Ectodermal cell (in vitro differentiated cells): ENCODE measurements at regions not wholly inside any gene's neighbourhood (a gene's known extent, or its start where the extent isn't known, plus 50 kb on each side); places are given as distances from the start of the nearest gene placed in this dataset.

Experiments
- H3K27ac ChIP-seq: 2 replicates; pipeline ENCODE4 v1.7.0; 2013; ENCODE audit warnings: mild to moderate bottlenecking, low read depth, low read length; ENCODE audit not compliant: insufficient read depth, poor library complexity, severe bottlenecking
- H3K27me3 ChIP-seq: 2 replicates; pipeline ENCODE4 v1.7.0; 2013; ENCODE audit warnings: mild to moderate bottlenecking, low read length; ENCODE audit not compliant: insufficient read depth, control insufficient read depth, poor library complexity, severe bottlenecking
- H3K36me3 ChIP-seq: one replicate; pipeline ENCODE4 v1.7.0; 2013; ENCODE audit warnings: low read length; ENCODE audit not compliant: control insufficient read depth, insufficient read depth
- H3K4me1 ChIP-seq: one replicate; pipeline ENCODE4 v1.7.0; 2013; ENCODE audit warnings: low read length; ENCODE audit not compliant: control insufficient read depth, insufficient read depth
- H3K4me3 ChIP-seq: 2 replicates; pipeline ENCODE4 v1.7.0; 2013; ENCODE audit warnings: low read depth, low read length, control low read depth; ENCODE audit not compliant: insufficient read depth
- H3K9me3 ChIP-seq: 2 replicates; pipeline ENCODE4 v1.7.0; 2013; ENCODE audit warnings: mild to moderate bottlenecking, low read length, moderate library complexity; ENCODE audit not compliant: control insufficient read depth
- WGBS, 2 experiments: methylation state at CpG; one replicate each; pipeline ENCODE4 v1.1.7; 2013; ENCODE audit warnings: missing lambda C conversion rate in 2 of 2; 5-methylcytosine and 5-hydroxymethylcytosine counted together

GRCh38 chr2:120785228-120785966 is 49.7 kb downstream of the GLI2 start:
- H3K27ac ChIP-seq, result no peak overlapping the region
- peaks cover 47% of the 10 kb centered on the region for H3K4me1 ChIP-seq
- no peaks in the 10 kb centered on the region for H3K27me3 ChIP-seq
- H3K36me3 ChIP-seq, result no peaks in the 10 kb centered on the region
- WGBS, 2 experiments, result 82 to 86% methylated on average over 10 of the region's 10 CpGs
- no peaks in the 10 kb centered on the region for H3K9me3 ChIP-seq
- H3K4me3 ChIP-seq, result no peak overlapping the region

GRCh38 chr2:120786038-120786960 is 50.6 kb downstream of the GLI2 start:
- Histone ChIP-seq H3K4me1 (peaks cover 50% of the 10 kb centered on the region), H3K27me3 (no peaks in the 10 kb centered on the region), H3K27ac (no peak overlapping the region), H3K4me3 (no peak overlapping the region), H3K36me3 (no peaks in the 10 kb centered on the region), H3K9me3 (no peaks in the 10 kb centered on the region)
- 49 to 51% methylated on average over 13 of the region's 13 CpGs for WGBS, 2 experiments

DNA sequence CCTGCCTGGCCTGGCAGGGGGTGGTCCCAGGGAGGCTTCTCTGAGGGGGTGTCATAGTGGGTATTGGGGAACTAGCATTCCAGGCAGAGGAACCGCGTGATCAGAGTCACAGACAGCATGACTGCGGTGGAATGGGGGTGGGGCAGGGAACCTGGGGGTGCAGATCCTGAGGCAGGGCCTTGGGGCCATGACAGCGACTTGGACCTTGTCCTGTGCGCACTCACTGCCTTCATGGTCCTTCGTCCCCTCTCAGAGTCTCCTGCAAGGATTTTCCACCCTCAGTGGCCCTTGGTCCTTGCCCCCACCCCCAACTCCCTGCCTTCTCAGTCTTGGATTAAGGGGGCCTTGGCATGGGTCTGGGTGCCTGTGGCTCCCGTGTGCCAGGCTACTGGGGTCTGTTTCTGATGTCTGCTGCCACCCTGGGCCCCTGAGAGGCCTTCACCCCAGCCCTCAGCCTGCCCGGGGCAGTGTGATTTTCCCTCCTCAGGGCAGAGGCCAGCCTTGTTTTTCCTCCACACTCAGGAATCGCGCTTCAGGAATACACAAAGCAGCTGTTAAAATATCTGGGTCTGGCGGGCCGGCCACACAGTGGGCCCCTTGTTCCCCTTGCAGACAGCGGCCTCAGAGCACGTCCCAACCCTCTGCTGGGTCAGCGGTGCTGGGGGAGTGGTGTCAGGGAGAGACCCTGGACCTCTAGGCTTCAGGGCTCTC is 51.6 kb downstream of the GLI2 start:
- no peak overlapping the region for H3K27ac ChIP-seq
- H3K9me3 ChIP-seq, result no peaks in the 10 kb centered on the region
- H3K4me1 ChIP-seq, result peaks cover 50% of the 10 kb centered on the region
- no peak overlapping the region for H3K4me3 ChIP-seq
- no peaks in the 10 kb centered on the region for H3K27me3 ChIP-seq
- 78 to 81% methylated on average over 15 of the region's 15 CpGs for WGBS, 2 experiments
- H3K36me3 ChIP-seq, result no peaks in the 10 kb centered on the region

DNA sequence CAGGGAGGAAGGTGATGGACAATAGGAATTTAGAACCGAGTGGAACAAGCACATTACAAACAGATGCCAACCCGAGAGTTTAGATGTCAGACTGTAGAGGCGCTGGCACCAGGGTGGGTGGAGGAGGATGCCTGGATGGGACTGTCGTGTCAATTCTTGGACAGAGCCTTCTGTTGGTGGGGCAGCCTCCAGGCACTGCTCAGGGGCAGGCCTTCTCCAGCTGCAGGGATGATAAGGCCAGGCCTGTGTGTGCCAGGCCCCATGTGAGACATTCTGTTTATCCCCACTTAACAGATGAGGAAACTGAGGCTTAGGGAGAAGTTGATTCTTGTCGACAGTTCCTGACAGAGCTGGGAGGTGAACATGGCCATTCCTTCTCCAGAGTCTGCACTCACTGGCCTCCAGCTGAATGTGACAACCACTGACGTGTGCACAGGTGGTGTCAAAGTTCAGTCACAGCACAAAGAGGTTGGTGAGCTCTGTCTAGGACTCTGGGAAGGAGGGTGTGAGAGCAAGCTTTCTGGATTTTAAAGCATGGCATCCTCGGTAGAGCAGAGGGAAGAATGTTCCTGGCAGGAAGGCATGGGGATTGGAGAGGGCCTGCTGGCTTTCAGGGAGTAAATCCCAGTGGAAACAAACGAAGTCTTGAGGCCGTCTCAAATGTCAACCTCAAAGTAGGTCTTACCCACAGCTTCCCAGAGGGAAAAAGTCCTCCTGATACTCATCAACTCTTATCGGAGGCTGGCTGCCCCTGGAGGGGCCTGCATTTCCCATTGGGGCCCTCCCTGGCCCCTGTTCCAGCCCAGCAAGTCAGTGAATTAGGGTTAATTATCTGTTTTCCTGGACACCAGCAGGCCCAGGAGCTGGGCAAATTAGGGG is 52.4 kb downstream of the GLI2 start:
- Histone ChIP-seq H3K36me3 (no peaks in the 10 kb centered on the region), H3K4me1 (peaks cover 44% of the 10 kb centered on the region), H3K27me3 (no peaks in the 10 kb centered on the region), H3K27ac (no peak overlapping the region), H3K4me3 (no peak overlapping the region), H3K9me3 (no peaks in the 10 kb centered on the region)
- WGBS, 2 experiments, result 56 to 64% methylated on average over 10 of the region's 10 CpGs

- Histone ChIP-seq H3K9me3 (no peaks in the 10 kb centered on the region), H3K27ac (no peak overlapping the region), H3K27me3 (no peaks in the 10 kb centered on the region), H3K4me1 (peaks cover 32% of the 10 kb centered on the region), H3K36me3 (no peaks in the 10 kb centered on the region), H3K4me3 (no peak overlapping the region)
- WGBS, 2 experiments, result 91 to 93% methylated on average over 14 of the region's 14 CpGs
These were observed 55.7 kb downstream of the GLI2 start for GRCh38 chr2:120791243-120791961.

DNA sequence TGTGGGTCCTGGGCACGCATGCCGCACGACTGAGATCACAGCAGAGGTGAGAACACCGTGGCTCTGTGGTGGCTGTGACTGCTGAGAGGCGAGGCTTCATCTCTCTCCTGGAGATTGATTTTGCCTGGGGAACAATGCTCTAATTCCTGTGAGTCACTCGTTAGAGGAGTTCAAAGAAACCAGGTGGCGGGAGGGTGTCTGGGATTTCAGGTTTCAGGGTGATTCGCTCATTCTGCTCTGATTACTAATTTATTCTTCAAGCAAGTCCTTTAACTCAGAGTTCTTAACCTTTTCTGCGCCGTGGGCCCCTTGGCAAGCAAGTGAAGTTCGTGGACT is 56.3 kb downstream of the GLI2 start:
- no peaks in the 10 kb centered on the region for H3K9me3 ChIP-seq
- H3K27me3 ChIP-seq, result no peaks in the 10 kb centered on the region
- 83 to 84% methylated on average over 11 of the region's 11 CpGs for WGBS, 2 experiments
- H3K36me3 ChIP-seq, result no peaks in the 10 kb centered on the region
- H3K4me3 ChIP-seq, result no peak overlapping the region
- H3K27ac ChIP-seq, result no peak overlapping the region
- H3K4me1 ChIP-seq, result peaks cover 37% of the 10 kb centered on the region

DNA sequence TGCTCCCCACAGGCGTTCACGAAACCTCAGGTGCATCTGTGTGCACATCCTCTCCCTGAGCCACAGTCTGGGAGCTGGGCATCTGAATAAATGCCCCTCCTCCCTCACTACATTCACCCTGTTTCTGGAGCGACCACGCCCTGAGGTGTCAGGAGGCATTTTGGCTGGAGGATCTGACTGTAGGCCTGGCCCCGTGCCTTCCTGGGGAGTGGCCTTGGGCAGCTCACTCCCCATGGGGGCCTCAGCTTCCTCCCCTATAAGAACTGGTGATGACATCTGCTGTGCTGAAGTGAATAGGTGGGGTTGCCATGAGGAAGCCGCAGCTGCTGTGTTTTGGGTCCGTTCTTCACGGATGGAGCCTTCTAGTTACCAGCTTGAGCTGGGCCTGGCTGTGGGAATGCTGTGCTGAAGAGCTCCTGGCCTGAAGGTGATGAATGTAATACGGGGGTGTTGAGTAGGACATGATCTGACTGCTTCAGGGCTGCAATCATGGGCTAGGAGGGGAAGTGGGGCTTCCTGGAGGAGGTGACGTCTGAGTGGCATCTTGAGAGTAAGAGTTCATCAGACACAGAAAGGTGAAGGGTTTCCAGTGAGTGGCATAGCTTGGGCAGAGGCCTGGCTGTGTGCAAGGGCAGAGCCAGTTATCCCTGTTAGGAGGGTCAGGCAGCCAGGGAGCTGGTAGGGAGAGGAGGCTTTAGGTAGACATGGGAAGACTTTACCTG is 58.2 kb downstream of the GLI2 start:
- Histone ChIP-seq H3K4me3 (no peak overlapping the region), H3K9me3 (no peaks in the 10 kb centered on the region), H3K36me3 (no peaks in the 10 kb centered on the region), H3K27ac (no peak overlapping the region), H3K27me3 (no peaks in the 10 kb centered on the region), H3K4me1 (peaks cover 39% of the 10 kb centered on the region)
- WGBS, 2 experiments, result 91 to 93% methylated on average over 10 of the region's 10 CpGs

- WGBS, 2 experiments, result 92% methylated on average over 3 of the region's 3 CpGs
- Histone ChIP-seq H3K36me3 (no peaks in the 10 kb centered on the region), H3K4me1 (peaks cover 39% of the 10 kb centered on the region), H3K27me3 (no peaks in the 10 kb centered on the region), H3K27ac (no peak overlapping the region), H3K9me3 (no peaks in the 10 kb centered on the region), H3K4me3 (no peak overlapping the region)
These were observed 59.0 kb downstream of the GLI2 start for GRCh38 chr2:120794716-120795115.

DNA sequence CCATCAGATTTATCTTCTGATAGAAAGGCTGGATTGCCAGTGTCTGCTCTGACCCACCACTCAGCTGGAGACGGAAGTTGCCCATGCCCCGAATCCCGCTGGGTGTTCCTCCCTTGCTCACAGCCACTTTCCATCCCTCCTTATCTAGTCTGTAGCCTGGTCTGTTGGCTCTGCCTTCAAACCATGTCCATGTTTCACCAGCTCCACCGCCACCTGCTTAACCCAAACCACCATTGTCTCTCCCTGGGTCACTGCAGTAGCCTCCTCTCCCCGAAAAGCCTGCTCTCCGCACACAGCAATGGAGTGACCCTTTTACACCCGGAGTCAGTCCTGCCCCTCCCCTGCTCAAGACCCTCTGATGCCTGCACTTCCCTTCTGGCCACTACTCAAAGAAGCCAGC is 60.4 kb downstream of the GLI2 start:
- H3K4me1 ChIP-seq, result peaks cover 34% of the 10 kb centered on the region
- no peaks in the 10 kb centered on the region for H3K27me3 ChIP-seq
- H3K36me3 ChIP-seq, result no peaks in the 10 kb centered on the region
- H3K27ac ChIP-seq, result no peak overlapping the region
- 86 to 88% methylated on average over 7 of the region's 7 CpGs for WGBS, 2 experiments
- no peaks in the 10 kb centered on the region for H3K9me3 ChIP-seq
- no peak overlapping the region for H3K4me3 ChIP-seq
